GM20000 (cell line): ENCODE measurements at regions not wholly inside any gene's neighbourhood (a gene's known extent, or its start where the extent isn't known, plus 50 kb on each side); places are given as distances from the start of the nearest gene placed in this dataset.

Experiments used
- DNase-seq: peaks from one replicate; pipeline ENCODE4 v3.0.0; 2012; ENCODE audit warnings: low spot score
- TF ChIP-seq, protein P1 (sequence below): IDR thresholded peaks from 2 replicates; pipeline ENCODE4 v1.5.1; 2012; ENCODE audit warnings: mild to moderate bottlenecking, control low read depth; ENCODE audit errors: extremely low read depth, missing control alignments

DNA sequence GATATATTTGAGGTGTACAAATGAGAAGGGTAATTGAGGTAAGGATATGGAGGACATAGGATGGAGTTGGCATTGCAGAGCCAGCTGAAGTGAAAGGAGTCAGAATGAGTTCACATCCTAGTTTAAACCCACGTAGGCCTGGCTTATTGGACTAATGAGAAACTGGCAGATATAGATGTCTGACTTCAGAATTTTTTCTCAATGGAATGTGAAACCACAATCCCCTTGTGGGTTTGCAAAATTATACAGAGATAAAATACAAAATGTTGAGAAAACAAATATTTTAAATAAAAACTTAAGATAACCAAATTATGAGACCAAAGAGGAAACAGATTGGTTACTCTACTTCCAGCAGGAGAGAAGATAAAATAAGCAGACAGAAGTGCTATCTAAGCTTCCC, 277.4 kb upstream of the LRRC7 start:
- no peak for DNase-seq
- TF ChIP-seq, protein P1, sequence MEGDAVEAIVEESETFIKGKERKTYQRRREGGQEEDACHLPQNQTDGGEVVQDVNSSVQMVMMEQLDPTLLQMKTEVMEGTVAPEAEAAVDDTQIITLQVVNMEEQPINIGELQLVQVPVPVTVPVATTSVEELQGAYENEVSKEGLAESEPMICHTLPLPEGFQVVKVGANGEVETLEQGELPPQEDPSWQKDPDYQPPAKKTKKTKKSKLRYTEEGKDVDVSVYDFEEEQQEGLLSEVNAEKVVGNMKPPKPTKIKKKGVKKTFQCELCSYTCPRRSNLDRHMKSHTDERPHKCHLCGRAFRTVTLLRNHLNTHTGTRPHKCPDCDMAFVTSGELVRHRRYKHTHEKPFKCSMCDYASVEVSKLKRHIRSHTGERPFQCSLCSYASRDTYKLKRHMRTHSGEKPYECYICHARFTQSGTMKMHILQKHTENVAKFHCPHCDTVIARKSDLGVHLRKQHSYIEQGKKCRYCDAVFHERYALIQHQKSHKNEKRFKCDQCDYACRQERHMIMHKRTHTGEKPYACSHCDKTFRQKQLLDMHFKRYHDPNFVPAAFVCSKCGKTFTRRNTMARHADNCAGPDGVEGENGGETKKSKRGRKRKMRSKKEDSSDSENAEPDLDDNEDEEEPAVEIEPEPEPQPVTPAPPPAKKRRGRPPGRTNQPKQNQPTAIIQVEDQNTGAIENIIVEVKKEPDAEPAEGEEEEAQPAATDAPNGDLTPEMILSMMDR: no peak

DNA sequence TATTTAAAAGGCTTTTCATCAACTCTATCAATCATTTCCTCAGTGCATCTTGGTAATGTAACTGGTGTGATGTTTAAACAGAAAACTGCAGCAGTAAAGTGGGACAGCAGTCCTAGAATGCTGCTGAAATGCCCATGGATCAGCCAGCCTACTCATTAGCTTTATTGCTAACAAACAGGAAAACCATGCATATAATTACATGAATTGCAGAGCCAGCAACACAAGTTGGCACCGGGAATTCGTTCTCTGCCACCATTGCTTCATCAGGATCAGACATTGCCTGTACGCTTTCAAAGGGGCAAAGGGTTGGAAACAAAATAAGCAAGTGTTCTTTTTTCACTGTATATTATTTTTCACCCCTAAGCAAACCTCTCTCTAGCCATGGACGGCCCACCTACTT, 276.2 kb upstream of the LRRC7 start:
- TF ChIP-seq, protein P1: no peak
- DNase-seq: no peak

DNA sequence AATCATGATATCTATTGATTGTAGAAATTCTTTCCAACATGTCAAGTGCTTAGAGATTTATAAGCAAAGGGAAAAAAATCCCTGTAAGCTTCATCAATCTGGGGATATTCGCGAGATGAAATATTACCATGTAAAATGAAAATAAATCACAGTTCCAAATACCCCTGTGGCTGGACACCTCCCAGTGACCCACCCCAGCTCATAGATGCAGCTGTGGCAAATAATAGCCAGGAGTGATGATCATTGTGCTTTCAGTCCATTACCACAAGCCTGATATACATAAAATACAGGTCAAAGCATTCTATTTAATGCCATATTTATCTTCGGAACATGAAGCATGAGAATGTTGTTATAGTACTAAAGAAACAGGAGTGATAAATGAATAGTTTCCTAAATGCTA, 274.9 kb upstream of the LRRC7 start:
- no peak for DNase-seq
- TF ChIP-seq, protein P1: no peak

DNA sequence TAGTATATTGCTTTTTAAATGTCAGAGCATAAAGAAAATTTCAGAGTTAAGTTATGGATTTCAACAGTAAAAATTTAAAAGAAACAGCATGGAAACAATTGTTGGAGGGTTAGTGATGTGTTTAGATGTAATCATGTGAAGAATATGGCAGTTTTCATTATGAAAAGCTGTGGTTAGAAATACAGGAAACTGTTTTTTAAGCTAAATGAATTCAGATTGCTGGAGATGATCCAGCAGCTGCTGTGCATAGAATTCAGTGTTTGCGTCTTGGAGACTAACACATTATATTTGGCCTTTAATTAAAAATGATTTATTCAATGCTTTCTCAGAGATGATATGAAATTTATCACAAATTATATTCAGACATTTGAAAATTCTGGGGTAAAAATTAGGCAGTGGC, 273.6 kb upstream of the LRRC7 start:
- TF ChIP-seq, protein P1: no peak
- DNase-seq: no peak

DNA sequence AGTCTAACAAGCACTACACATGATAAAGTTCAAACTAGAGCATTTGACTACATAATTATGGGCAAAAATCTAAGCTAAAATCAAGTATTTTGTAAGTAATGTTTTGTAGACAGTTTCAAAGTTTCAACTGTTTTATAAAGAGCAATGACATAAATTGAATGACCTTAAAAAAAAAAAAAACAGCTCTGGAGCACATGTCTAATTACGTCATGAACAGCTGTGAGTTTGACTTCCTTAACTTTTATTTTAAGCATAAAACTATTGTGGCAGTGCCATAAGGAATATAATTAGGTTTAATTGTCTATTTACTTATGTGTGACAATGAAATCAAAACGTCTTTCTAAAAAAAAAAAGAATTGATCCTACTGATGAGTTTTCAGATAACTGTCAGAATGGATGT, 272.5 kb upstream of the LRRC7 start:
- no peak for DNase-seq
- TF ChIP-seq, protein P1: no peak

DNA sequence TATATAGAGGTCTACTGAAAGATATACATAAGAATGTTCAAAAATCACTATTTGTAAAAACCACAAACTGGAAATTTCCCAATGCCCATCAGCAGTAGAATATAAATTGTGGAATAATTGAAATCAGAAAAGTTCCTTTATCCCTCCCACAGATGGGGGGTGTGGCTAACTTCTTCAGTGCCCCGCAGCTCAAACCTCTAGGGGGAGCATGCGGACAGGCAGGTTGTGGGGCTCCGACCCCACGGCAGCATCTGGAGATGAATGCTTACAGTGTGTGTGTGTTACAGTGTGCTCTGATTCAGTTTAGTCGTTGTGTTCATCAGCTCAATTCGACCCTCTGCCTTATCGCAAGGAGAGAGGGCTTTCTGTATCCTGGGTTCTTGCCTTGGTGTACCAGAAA, 262.1 kb upstream of the LRRC7 start:
- DNase-seq: no peak

DNA sequence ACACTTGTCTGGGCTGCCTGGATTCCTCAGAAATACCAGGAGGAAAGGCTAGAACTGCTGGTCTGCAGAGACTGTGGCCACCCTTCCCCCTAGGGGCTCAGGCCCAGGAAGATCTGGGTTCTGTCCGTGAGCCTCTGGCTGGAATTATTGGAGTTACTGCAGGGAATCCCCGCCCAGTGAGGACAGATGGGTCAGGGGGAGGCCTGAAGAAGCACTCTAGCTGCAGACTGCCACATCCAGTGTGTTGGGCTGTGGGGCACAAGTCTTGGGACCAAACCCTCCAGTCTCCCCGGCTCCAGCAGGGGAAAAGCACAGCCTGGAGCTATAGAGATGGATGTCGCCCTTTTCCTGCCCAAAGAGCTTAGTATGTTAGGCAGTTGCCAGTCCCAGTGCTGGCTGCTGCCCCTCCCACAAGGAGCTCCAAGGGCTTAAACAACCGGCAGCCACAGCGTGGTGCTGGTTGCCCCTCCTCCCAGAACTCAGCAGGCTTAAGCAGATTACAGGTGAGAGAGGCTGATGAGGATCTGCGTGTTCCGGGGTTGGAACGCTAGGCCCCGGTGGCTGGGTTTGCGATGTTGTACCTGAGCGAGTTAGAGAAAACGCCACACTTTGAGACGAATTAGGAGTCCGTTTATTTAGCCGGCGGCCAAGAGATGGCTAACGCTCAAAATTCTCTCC, 255.5 kb upstream of the LRRC7 start:
- DNase-seq: no peak

More for the DNA sequence above, 262.1 kb upstream of the LRRC7 start:
- TF ChIP-seq, protein P1: no peak

More for the DNA sequence above, 255.5 kb upstream of the LRRC7 start:
- TF ChIP-seq, protein P1: no peak
